ENCODE measurements at regions not wholly inside any gene's neighbourhood (a gene's known extent, or its start where the extent isn't known, plus 50 kb on each side); places are given as distances from the start of the nearest gene placed in this dataset.

GRCh38 chrY:21174697-21175463 lies 336.3 kb upstream of the RBMY1B start:
- DNase-seq (ENCODE audit: low spot score): no peak
- CTCF ChIA-PET: no interaction called here
- TF ChIP-seq JAZF1 (CRISPR knock-in tag; IDR thresholded peaks at IDR 0.05): no peak
- no peak for TF ChIP-seq PRDM15 (CRISPR knock-in tag; IDR thresholded peaks at IDR 0.05)
- TF ChIP-seq MAX (CRISPR knock-in tag; IDR thresholded peaks at IDR 0.05): no peak
- no peak for TF ChIP-seq ZNF232 (CRISPR knock-in tag; IDR thresholded peaks at IDR 0.05)
- H3K27me3 Mint-ChIP-seq (ENCODE audit: low read depth): no peaks in the 10 kb centered on the region; the same call in 1 of the 2 replicates
- H3K4me1 Mint-ChIP-seq: no peaks in the 10 kb centered on the region
- H3K36me3 Mint-ChIP-seq: peaks cover 17% of the 10 kb centered on the region
- H3K9me3 Mint-ChIP-seq: peaks cover 33% of the 10 kb centered on the region
- ATAC-seq: no peak
- H3K4me3 Mint-ChIP-seq: no peak overlapping the region
- POLR2A ChIA-PET: no interaction called here
- H3K27ac Mint-ChIP-seq: no peak overlapping the region

GRCh38 chrY:21175505-21175904 lies 335.6 kb upstream of the RBMY1B start:
- POLR2A ChIA-PET: no interaction called here
- ATAC-seq: no peak
- CTCF ChIA-PET: no interaction called here
- peaks cover 17% of the 10 kb centered on the region for H3K36me3 Mint-ChIP-seq
- H3K27me3 Mint-ChIP-seq (ENCODE audit: low read depth): no peaks in the 10 kb centered on the region; the same call in 1 of the 2 replicates
- H3K9me3 Mint-ChIP-seq: peaks cover 33% of the 10 kb centered on the region
- no peak for TF ChIP-seq ATF3 (CRISPR knock-in tag; conservative IDR thresholded peaks at IDR 0.05)
- no peak for TF ChIP-seq ZSCAN18 (CRISPR knock-in tag; IDR thresholded peaks at IDR 0.05)
- TF ChIP-seq MLX (CRISPR knock-in tag; IDR thresholded peaks at IDR 0.05): no peak
- no peak for TF ChIP-seq FOXP4 (CRISPR knock-in tag; IDR thresholded peaks at IDR 0.05)
- no peak for TF ChIP-seq ERG (CRISPR knock-in tag; IDR thresholded peaks at IDR 0.05)
- TF ChIP-seq ZBTB43 (CRISPR knock-in tag; IDR thresholded peaks at IDR 0.05): no peak
- TF ChIP-seq ZNF317 (CRISPR knock-in tag; IDR thresholded peaks at IDR 0.05; ENCODE audit: borderline replicate concordance, low read depth): no peak
- no peak for TF ChIP-seq SMAD3 (CRISPR knock-in tag; IDR thresholded peaks at IDR 0.05; ENCODE audit: borderline replicate concordance)
- no peak for TF ChIP-seq NR1H2 (CRISPR knock-in tag; IDR thresholded peaks at IDR 0.05)
- no peak for TF ChIP-seq TEAD4 (CRISPR knock-in tag; IDR thresholded peaks at IDR 0.05)
- no peak for TF ChIP-seq ZNF396 (CRISPR knock-in tag; IDR thresholded peaks at IDR 0.05; ENCODE audit: borderline replicate concordance)
- TF ChIP-seq GABPB1 (CRISPR knock-in tag; IDR thresholded peaks at IDR 0.05): no peak
- no peak for TF ChIP-seq ZNF281 (CRISPR knock-in tag; IDR thresholded peaks at IDR 0.05)
- no peak for DNase-seq (ENCODE audit: low spot score)
- no peak overlapping the region for H3K4me3 Mint-ChIP-seq
- no peak overlapping the region for H3K27ac Mint-ChIP-seq
- H3K4me1 Mint-ChIP-seq: no peaks in the 10 kb centered on the region

Measured in WTC11 (cell line).